Activated naive CD4-positive, alpha-beta T cell treated with anti-CD3 and anti-CD28 coated beads, Interleukin-2, amount 50 U/mL, for 16 hours (primary cell): ENCODE measurements at regions not wholly inside any gene's neighbourhood (a gene's known extent, or its start where the extent isn't known, plus 50 kb on each side); places are given as distances from the start of the nearest gene placed in this dataset.

Source experiments
- DNase-seq: peaks from one replicate; pipeline ENCODE4 v3.0.0-alpha.2; 2020

DNA sequence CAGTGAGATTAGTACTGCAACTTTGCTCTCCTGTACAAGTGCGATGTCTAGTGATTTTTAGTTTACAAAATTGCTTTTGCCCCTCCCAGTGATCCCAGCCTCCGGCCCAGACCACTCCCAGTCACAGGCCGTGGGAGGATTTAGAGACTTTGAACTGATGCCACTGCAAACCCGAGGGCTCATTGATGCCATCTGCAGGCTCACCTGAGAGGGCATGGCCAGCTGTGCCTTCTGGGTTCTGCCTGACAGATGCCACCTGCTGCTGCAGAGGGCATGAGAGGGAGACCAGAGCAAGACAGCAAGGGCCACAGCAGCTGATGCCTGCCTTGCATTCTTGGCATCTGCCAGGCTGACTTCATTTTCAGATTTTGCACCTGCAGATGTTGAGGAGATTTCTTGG, 593.8 kb downstream of the CDK5RAP2 start:
- no peak for DNase-seq

DNA sequence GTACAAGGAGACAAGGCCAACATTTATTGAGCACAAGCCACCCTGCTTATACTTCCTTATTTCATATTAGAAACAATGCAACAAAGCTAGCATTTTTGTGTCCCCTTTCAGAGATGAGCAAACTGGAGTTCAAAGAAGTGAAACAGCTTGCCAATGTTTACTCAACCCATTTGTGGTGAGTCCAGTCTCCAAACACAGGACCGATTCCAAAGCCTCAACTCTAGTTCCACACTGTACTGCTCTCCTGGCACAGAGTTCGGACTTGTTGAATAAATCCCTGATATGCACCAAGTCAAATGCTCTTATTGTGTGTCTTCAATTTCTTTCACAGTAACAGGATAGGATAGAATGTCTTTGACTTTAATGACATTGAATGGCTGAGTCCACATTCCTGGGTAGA, 604.8 kb upstream of the BRINP1 start:
- no peak for DNase-seq

DNA sequence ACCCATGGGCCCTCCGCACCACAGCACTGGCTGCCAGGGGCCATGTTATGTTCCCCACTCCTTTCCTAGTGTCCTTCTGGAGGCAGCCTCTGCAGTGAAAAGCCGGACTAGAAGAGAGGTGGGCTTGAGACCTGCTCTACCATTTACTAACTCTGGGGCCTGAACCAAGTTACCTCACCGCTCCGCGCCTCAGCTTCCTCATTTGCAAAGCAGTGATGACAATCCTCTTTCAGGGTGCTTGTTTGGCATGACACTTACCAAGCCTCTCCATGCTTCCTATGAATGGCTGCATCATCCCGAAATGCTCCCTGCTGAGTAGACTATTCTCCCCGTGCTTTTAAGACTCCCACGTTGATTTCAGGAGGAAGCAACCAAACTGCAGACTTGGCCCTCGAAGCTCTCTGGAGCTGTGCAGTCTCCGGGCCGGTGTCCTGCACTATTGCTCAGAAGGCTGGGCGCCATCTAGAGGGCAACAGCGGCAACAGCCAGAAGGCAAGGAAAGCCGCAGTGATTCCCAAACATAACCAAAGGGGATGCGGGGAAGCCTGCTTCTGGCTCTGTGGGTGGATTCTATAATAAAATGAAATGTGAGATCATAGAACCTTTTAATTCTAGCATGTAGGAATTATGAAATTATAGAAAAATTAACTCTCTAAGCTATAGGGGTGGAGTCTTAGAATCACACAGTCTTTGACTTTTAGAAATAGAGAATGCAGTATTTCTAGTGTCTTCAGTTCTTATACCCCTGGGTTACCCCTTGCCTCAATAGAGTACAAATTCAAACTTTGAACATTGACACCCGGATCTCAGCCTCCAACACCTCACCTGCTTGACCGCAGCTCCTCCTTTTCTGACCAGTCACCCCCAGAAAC, 599.8 kb upstream of the BRINP1 start:
- peak; percentile 31 for DNase-seq

DNA sequence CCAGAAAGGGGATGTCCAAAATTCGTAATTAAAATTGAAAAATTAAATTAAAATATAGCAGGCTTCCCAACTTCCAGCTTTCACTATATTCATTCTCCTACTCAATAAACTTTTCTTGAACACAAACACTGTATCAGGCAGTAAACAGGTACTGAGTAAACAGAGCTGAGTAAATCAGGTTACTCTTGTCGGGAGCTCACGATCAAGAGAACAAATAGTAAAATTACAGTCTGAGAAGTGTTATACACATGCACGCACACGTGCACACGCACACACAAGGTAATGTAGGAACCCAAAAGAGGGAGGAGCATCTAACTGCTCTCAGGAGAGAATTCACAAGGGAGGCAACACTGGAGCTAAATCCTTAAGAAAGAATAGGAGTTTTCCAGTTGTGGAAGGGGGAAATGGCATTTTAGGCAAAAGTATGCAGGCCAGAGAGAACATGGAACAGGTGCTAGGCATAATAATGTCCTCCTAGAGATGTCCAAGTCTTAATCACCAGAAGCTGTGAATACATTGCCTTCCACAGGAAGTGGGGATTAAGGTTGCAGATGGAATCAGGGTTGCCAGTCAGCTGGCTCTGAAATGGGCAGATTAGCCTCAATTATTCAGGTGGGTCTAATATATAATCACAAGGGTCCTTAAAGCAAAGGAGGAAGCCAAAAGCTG, 598.8 kb upstream of the BRINP1 start:
- DNase-seq: no peak

DNA sequence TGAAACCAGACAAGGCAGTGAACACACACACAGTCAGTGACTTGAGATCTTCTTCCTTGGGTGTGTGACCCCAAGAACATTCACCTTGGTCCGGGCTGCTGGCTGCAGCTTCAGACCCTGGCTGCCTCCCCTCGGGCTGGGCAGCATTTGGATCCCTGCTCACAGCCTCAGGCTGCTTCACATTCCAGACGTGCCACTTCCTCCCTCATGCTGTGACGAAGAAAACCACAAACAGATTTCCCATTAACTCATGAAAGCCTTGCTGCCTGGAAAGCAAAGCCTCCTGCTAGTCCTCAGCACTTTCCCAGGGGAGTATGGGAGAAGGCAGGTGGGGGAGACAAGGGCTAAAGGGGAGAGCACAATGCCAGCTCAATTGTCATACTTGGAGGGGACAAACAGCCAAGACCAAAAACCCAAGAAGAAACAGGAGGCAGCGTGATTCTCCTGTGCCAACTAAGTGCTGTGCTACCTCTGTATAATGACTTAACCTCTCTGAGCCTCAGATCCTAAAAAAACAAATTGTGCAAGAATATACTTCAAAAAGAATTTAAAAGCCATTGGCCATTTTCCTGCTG, 594.6 kb upstream of the BRINP1 start:
- no peak for DNase-seq

DNA sequence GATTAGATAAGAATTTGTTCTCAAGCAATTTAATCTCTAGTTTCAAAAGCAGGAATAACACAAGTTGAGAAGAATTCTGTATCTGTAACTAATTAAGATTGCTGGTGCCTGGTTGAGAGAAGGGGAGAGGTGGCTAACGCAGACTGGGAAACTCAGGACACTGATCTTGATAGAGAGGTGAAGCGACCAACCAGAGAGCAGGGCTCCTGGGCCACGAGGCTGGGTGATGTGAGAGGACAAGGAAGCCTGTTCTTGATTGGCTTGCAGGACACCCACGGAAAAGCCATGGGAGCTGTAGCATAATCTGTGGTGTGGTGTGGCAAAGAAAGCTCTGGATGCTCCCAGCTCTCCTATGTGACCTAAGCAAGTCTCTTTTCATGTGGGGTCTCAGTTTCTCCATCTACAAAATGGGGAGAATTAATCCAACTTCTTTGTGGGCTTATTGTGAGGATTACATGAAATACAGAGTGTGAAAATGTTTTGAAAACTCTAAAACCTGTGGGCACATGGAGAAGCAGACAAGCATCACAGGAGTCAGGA, 594.1 kb upstream of the BRINP1 start:
- no peak for DNase-seq

DNA sequence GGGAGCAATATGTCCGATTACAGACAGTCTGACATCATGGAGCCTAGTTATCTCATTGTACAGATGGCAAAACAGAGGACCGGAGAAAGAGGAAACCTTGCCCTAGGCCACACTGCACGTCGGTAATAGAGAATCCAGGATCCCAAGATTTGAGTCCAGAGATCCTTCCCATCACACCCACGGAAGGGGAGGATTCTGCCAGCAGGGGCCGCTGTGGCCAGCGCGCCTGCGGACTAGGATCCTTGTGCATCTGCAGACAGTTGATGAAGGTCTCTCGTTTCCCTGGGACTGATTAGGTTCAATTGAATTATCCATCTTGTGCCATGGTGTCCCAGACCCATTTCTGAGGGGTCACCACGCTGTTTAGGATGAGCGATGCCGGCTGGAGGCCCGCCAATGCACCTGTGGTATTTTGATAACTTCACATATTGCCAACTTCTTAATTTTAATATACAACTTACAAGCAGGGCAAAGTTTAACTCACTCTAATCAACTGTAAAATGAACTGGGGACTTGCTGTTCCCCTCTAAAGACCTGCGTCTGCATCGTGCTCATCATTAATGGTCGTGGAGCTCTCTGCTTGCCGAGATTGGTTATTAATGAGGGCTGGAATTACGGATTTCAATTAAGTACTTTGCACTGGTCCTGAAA, 592.7 kb upstream of the BRINP1 start:
- DNase-seq: no peak

DNA sequence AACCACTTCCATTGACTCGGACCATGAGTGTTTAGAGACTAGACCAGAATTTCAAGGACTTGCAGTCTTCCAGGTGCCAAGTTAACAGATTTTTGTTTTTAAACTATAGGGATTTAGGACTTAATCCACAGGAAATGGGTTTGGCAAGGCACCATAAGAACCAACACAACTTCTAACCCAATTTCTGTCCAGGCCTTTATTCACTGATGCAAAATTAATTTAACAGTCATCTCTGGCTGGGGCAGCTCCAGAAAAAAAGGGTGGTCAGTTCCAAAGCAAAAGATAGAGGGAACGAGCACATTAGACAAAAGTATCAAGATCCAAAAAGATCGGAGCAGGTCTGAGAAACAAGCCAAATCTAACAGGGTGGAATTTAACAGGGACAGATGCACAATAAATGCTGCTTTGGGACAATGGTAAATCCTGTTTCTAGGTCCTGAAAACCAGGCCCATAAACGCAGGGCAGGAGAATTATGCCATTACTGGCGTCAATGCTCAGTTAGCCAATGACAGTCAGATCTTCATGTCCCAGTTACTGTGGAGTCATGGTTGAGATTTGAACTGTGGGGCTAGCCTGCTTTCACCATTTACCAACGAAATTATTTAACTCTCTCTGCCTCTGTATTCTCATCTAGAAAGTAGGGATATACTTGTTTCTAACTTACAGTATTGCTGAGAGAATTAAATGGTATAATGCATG, 590.8 kb upstream of the BRINP1 start:
- no peak for DNase-seq

DNA sequence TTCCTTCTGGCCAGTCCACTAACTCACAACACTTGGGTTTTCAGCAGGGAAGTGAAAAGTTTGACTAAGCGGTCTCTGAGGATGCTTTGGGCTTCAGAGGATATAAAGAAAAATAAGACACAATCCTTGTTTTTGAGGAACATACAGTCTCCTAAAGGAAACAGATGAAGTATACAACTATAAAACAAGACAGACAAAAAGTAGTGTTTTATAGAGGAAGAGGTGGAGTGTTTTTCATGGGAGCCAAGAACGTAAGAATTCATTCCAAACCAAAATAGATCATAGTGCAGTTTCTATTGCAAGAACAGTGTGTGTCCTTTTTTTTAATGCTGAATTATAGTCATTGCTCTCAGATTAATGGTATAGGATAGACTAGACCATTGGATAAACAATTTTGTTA, 586.9 kb upstream of the BRINP1 start:
- no peak for DNase-seq

DNA sequence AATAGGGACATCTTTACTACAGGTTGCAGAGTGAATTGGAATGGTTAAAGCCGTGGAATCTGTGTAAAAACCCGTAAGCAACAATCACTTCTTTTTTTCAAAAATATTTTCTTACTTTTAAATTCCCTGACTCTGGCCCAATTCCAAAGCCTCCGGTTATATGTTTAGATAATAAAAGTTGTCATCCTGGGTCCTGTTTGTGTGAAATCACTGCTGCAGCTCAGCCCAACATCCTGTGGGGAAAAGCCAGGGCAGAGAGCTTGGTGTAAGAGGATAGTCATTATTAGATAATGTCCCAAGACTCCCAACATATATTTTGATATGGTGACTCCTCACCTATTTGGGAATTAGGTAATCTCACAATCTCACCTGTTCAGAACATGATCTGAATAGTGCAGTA, 586.0 kb upstream of the BRINP1 start:
- no peak for DNase-seq

DNA sequence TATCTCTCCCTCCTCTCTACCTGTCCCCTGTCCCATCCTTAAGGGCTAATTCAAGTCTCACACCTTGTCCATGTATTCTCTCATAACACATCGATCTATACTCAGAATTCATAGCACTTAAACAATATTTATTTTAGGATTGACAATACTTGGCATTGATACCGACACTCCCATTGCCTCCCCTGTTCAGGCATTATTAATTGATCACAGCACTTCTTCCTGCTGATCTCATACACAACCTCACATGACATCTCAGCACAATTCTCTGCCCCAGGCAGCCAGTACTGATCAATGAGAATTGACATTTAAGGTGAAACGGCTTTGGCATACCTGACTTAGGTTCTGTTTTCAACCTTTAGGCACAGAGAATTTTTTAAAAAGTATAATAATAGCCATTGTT, 582.4 kb upstream of the BRINP1 start:
- DNase-seq: no peak

DNA sequence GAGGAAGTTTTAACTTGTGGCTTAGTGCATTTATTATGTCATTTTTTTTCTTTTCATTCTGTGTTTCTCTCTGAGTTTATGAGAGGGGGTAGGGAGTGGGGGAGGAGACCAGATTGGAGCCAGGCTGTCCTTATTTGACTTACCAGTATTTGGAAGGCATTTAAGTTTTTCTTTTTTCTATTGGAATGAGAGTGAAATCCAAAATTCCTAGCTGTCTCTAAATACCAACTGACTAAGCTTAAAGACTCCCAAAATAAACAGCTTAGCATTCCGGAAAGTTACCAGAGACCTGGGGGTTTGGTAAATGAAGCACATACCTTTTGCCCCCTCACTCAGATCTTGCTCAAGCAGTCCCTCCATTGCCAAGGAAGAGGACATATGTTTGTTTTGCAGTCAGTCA, 581.9 kb upstream of the BRINP1 start:
- no peak for DNase-seq

DNA sequence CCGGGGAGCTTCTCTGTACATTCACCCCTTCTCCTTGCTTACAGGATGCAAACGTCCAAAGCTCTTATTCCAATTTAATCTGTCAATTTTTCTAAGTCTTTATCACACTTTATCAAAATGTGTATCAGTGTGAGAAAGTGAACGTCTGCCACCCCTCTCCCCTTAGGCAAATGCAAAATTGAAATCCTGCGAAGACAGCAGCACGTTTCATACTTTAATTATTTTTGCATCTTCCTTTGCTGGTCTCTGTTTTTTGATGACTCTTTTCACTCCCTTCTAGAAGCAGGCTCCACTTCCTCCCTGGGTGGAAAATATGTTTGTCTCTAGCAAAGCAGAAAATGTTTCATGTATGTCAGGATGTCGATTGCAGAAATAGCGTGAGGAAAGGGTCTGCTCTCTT, 576.5 kb upstream of the BRINP1 start:
- DNase-seq: no peak

DNA sequence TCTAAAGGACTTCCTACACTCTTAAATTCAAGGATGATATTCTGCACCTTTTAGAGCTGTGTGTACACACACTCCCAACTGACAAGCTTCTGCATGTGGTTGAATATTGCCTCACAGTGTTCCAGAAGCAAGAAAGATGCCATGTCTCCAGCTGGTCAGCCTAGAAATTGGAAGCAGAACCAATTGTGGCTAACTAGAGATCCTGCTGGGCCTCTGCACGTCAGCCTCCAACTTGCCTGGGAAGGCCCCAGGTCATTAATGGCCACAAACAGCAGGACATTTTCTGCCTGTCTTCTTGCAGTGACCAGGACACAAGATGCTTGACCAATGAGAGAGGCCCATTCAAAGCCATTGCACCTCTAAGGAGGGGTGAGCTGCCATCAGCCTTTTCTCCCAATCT, 571.9 kb upstream of the BRINP1 start:
- no peak for DNase-seq

DNA sequence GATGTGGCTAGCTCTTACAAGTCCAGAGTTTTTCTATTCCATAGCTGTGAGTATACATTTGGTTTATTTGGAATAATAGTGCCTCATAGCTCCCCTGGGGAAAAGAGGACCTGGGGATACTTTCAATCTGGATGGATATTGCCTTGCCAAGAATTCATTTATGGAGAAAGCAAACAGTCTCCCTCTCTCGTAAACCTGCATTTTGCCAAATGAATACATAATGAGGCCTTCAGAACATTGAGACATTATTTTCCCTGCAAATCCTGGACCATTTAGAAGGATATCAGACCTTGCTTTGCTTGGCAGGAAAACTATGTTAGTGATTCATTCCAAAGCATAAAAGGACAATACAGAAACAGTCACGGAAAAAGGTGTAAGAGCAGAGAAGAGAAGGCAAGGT, 569.6 kb upstream of the BRINP1 start:
- DNase-seq: no peak

DNA sequence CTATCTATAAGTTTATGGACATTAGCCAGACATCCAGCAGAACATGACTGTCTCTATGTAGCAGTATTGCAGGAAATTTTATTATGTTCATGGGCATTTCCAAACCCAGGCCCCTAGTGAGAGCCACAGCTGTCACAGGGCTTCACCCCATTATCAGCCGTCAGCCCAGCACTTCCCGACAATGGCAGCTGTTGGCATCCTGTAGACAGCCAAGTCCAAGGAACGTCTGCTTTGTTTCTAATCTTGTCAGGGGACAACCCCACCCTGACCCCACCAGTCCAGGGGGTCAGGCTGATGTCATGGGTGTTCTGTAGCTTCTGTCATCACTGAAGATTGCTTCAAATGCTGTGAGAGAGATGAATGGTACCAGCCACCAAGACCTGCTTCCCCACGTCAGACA, 565.3 kb upstream of the BRINP1 start:
- DNase-seq: no peak

DNA sequence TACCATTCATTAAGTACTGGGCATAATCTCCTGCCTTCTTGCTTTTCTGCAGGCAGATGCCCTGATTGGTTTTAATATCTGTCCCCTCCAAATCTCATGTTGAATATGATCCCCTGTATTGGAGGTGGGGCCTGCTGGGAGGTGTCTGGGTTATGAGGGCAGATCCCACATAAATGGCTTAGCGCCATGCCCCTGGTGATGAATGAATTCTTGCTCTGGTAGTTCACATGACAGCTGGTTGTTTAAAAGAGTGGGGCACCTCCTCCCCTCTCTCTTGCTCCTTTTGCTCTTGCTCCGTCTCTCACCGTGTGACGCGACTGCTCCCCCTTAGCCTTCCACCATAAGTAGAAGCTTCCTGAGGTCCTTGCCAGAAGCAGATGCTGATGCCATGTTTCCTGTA, 564.0 kb upstream of the BRINP1 start:
- DNase-seq: no peak

DNA sequence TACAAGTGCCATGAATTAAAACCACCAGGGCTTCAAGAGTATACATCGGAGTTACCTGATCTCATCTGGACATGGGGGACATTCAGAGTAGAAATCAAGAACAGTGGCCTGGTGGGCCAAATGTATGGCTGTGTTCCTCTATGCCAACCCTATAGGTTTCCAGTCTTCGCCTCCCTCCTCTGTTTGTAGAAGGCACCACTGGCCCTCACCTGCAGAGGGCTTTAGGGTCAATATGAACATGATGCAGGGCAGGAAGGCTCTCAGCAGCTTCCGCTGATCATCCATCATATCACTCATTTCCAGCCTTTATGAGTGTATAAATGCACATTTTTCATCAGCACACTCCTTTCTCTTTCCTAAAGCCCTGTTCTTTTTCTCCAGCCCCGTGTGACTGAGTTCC, 555.5 kb upstream of the BRINP1 start:
- DNase-seq: no peak

DNA sequence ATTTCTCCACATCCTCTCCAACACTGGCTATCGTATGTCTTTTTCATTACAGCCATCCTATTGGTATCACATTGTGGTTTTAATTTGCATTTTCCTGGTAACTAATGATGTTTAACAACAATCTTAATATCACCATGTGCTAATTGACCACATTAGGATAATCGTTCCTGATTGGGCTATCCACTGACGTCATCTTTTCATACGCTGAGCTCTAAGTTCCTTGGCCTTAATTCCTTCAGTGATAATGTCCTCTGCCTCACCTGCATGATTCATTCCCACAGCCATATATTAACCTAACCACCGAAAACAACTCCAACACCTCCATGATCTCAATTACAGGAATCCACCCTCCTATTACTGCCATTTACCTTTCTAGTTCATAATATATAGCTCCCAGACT, 547.9 kb upstream of the BRINP1 start:
- DNase-seq: no peak

DNA sequence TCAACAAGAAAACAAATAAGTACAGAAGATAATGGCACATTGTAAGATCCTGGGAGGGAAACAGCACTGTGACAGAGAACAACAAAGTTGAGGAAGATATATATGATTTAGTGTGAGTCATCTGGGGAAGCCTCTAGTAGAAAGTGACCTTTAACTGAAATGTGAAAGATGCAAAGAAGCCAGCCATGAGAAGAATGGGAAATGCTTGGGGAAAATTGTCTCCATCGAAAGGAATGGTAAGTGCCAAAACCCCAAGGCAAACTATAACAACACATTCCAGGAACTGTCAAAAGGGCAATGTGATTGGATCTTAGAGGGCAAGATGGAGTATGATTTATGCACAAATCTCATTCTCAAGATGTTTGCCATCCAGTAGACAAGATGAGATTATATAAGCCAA, 537.8 kb upstream of the BRINP1 start:
- DNase-seq: no peak

DNA sequence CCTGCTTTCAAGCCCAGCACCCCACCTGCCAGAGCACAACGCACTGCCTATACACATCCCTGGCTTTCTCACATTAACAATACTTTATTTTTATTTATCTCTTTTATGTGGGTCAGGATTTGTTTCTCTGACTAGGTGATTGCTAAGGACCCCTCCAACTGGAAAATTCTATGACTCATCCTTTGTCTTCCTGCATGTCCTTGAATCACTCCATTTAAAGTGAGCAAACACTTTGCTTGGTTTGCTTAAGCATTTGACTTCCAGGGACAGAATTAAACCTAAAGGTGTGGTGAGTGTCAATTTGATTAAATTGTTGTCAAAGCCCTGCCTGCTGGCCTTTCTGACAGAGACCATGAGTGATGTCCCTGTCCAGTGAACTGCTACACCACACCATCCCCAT, 536.5 kb upstream of the BRINP1 start:
- no peak for DNase-seq

DNA sequence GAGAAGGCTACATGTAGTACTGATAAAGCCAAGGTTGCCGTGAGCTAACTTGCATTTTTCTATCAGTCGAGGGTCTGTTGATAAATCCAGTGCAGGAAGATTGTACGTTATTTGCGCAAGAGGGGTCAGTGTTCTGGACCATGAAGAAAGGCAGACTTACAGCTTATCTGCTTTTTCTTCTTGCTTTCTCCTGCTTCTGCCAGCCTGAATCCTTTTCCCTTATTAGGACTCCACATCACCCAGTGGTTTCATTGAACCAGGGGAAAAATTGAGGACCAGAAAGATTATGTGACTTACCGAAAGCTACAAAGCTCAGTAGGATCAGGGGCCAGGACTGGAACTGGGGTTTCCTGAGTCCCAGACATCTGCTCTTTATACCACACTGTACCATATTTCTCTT, 534.6 kb upstream of the BRINP1 start:
- no peak for DNase-seq

DNA sequence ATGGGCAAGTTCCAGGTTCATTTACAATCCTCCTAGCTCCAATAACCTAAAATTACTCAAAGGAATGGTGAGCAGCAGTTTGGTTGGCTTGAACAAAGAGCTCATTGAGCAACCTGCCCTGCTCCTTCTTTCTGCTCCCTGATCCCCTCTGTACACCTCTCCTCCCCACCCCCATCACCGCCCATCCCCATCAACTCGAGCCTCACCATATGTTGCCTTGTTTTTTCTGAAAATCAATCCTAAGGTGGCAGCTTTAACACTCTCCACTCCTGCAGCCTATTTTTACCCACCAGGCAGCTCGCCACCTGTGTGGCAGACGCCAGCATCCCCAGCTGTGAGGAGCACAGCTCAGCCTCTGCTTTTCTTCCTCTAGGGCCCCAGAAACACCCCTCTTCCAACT, 533.4 kb upstream of the BRINP1 start:
- DNase-seq: no peak
